ENCODE measurements at regions not wholly inside any gene's neighbourhood (a gene's known extent, or its start where the extent isn't known, plus 50 kb on each side); places are given as distances from the start of the nearest gene placed in this dataset.

GRCh38 chr5:165885623-165886350 is 2380.4 kb downstream of the MAT2B start:
- DNase-seq (ENCODE audit: low read depth) = no peak

GRCh38 chr5:165887147-165887546 is 2381.7 kb downstream of the MAT2B start:
- DNase-seq (ENCODE audit: low read depth) = no peak

GRCh38 chr5:165892383-165892782 is 2387.0 kb downstream of the MAT2B start:
- no peak for DNase-seq (ENCODE audit: low read depth)

GRCh38 chr5:165894916-165895315 is 2389.5 kb downstream of the MAT2B start:
- DNase-seq (ENCODE audit: low read depth) = no peak

- no peak for DNase-seq (ENCODE audit: low read depth)
Observed at GRCh38 chr5:165903835-165904234, 2387.6 kb upstream of the WWC1 start.

GRCh38 chr5:165906871-165907270 is 2384.6 kb upstream of the WWC1 start:
- DNase-seq (ENCODE audit: low read depth) = no peak

GRCh38 chr5:165913059-165913458 is 2378.4 kb upstream of the WWC1 start:
- no peak for DNase-seq (ENCODE audit: low read depth)

- DNase-seq (ENCODE audit: low read depth) = no peak
Observed at GRCh38 chr5:165914456-165914855, 2377.0 kb upstream of the WWC1 start.

GRCh38 chr5:165919196-165919595 is 2372.2 kb upstream of the WWC1 start:
- no peak for DNase-seq (ENCODE audit: low read depth)

- DNase-seq (ENCODE audit: low read depth) = no peak
Observed at GRCh38 chr5:165920655-165921054, 2370.8 kb upstream of the WWC1 start.

GRCh38 chr5:165928971-165929370 is 2362.5 kb upstream of the WWC1 start:
- no peak for DNase-seq (ENCODE audit: low read depth)

- no peak for DNase-seq (ENCODE audit: low read depth)
Observed at GRCh38 chr5:165940541-165940940, 2350.9 kb upstream of the WWC1 start.

- DNase-seq (ENCODE audit: low read depth) = no peak
Observed at GRCh38 chr5:165956854-165957253, 2334.6 kb upstream of the WWC1 start.

GRCh38 chr5:165981671-165982070 is 2309.8 kb upstream of the WWC1 start:
- DNase-seq (ENCODE audit: low read depth) = no peak

GRCh38 chr5:165996201-165996875 is 2295.1 kb upstream of the WWC1 start:
- DNase-seq (ENCODE audit: low read depth) = no peak

GRCh38 chr5:165999693-166000320 is 2291.6 kb upstream of the WWC1 start:
- no peak for DNase-seq (ENCODE audit: low read depth)

- DNase-seq (ENCODE audit: low read depth) = no peak
Observed at GRCh38 chr5:166004006-166004405, 2287.4 kb upstream of the WWC1 start.

GRCh38 chr5:166013415-166013814 is 2278.0 kb upstream of the WWC1 start:
- no peak for DNase-seq (ENCODE audit: low read depth)

GRCh38 chr5:166014256-166014655 is 2277.2 kb upstream of the WWC1 start:
- no peak for DNase-seq (ENCODE audit: low read depth)

GRCh38 chr5:166018716-166019115 is 2272.7 kb upstream of the WWC1 start:
- no peak for DNase-seq (ENCODE audit: low read depth)

GRCh38 chr5:166022065-166022464 is 2269.4 kb upstream of the WWC1 start:
- no peak for DNase-seq (ENCODE audit: low read depth)

GRCh38 chr5:166024970-166025369 is 2266.5 kb upstream of the WWC1 start:
- DNase-seq (ENCODE audit: low read depth) = no peak

- no peak for DNase-seq (ENCODE audit: low read depth)
Observed at GRCh38 chr5:166027582-166027981, 2263.9 kb upstream of the WWC1 start.

All from LHCN-M2 (cell line).